Stimulated activated memory B cell treated with anti-CD40 and anti-IgM and Interleukin-4, amounts not matched to agents 10 μg/mL and 1 μg/mL and 100 μg/mL, for 72 hours (primary cell): ENCODE measurements at regions not wholly inside any gene's neighbourhood (a gene's known extent, or its start where the extent isn't known, plus 50 kb on each side); places are given as distances from the start of the nearest gene placed in this dataset.

Experiments used
- ATAC-seq: fragments of 150-1000 bp; cut with Tn5 transposase; 2 replicates; pipeline ENCODE4 v1.10.0; 2021
- H3K27ac Mint-ChIP-seq: one replicate; pipeline ENCODE4 v1.8.0; 2022; ENCODE audit warnings: mild to moderate bottlenecking, mixed read lengths
- H3K27me3 Mint-ChIP-seq: one replicate; pipeline ENCODE4 v1.8.0; 2022; ENCODE audit warnings: mixed read lengths
- H3K36me3 Mint-ChIP-seq: one replicate; pipeline ENCODE4 v1.8.0; 2022; ENCODE audit warnings: mixed read lengths
- H3K4me1 Mint-ChIP-seq: one replicate; pipeline ENCODE4 v1.8.0; 2022; ENCODE audit warnings: mixed read lengths
- H3K4me3 Mint-ChIP-seq: one replicate; pipeline ENCODE4 v1.8.0; 2022; ENCODE audit warnings: mild to moderate bottlenecking, moderate library complexity, mixed read lengths
- H3K9me3 Mint-ChIP-seq: one replicate; pipeline ENCODE4 v1.8.0; 2022; ENCODE audit warnings: mixed read lengths

GRCh38 chr1:216945538-216946080, 222.4 kb upstream of the ESRRG start:
- no peak for ATAC-seq
- no peak overlapping the region for H3K27ac Mint-ChIP-seq
- H3K27me3 Mint-ChIP-seq = no peaks in the 10 kb centered on the region
- no peaks in the 10 kb centered on the region for H3K36me3 Mint-ChIP-seq
- no peak overlapping the region for H3K4me3 Mint-ChIP-seq
- no peaks in the 10 kb centered on the region for H3K4me1 Mint-ChIP-seq
- H3K9me3 Mint-ChIP-seq = peaks cover 2% of the 10 kb centered on the region

- H3K27me3 Mint-ChIP-seq = no peaks in the 10 kb centered on the region
- H3K36me3 Mint-ChIP-seq = no peaks in the 10 kb centered on the region
- no peak overlapping the region for H3K27ac Mint-ChIP-seq
- no peak overlapping the region for H3K4me3 Mint-ChIP-seq
- no peaks in the 10 kb centered on the region for H3K4me1 Mint-ChIP-seq
- H3K9me3 Mint-ChIP-seq = peaks cover 2% of the 10 kb centered on the region
- no peak for ATAC-seq
Observed at GRCh38 chr1:216944864-216945510, 221.8 kb upstream of the ESRRG start.

GRCh38 chr1:216937491-216937890, 214.3 kb upstream of the ESRRG start:
- Mint-ChIP-seq H3K27me3 (no peaks in the 10 kb centered on the region), H3K36me3 (no peaks in the 10 kb centered on the region), H3K4me3 (no peak overlapping the region), H3K9me3 (no peaks in the 10 kb centered on the region), H3K4me1 (no peaks in the 10 kb centered on the region), H3K27ac (no peak overlapping the region)
- no peak for ATAC-seq

- Mint-ChIP-seq H3K27ac (no peak overlapping the region), H3K36me3 (no peaks in the 10 kb centered on the region), H3K27me3 (no peaks in the 10 kb centered on the region)
Observed at GRCh38 chr1:216936779-216937178, 213.6 kb upstream of the ESRRG start.

GRCh38 chr1:216935901-216936300, 212.7 kb upstream of the ESRRG start:
- no peaks in the 10 kb centered on the region for H3K27me3 Mint-ChIP-seq
- H3K36me3 Mint-ChIP-seq = no peaks in the 10 kb centered on the region
- no peak for ATAC-seq
- H3K9me3 Mint-ChIP-seq = no peaks in the 10 kb centered on the region
- H3K27ac Mint-ChIP-seq = no peak overlapping the region
- no peak overlapping the region for H3K4me3 Mint-ChIP-seq
- no peaks in the 10 kb centered on the region for H3K4me1 Mint-ChIP-seq

More at GRCh38 chr1:216936779-216937178, 213.6 kb upstream of the ESRRG start:
- Mint-ChIP-seq H3K9me3 (no peaks in the 10 kb centered on the region), H3K4me3 (no peak overlapping the region), H3K4me1 (no peaks in the 10 kb centered on the region)
- no peak for ATAC-seq

- H3K27ac Mint-ChIP-seq = no peak overlapping the region
- no peak overlapping the region for H3K4me3 Mint-ChIP-seq
- no peaks in the 10 kb centered on the region for H3K36me3 Mint-ChIP-seq
- H3K9me3 Mint-ChIP-seq = no peaks in the 10 kb centered on the region
- no peaks in the 10 kb centered on the region for H3K4me1 Mint-ChIP-seq
- no peak for ATAC-seq
- no peaks in the 10 kb centered on the region for H3K27me3 Mint-ChIP-seq
Observed at GRCh38 chr1:216932424-216932823, 209.2 kb upstream of the ESRRG start.

- H3K27ac Mint-ChIP-seq = no peak overlapping the region
- H3K9me3 Mint-ChIP-seq = no peaks in the 10 kb centered on the region
- no peaks in the 10 kb centered on the region for H3K36me3 Mint-ChIP-seq
- no peaks in the 10 kb centered on the region for H3K27me3 Mint-ChIP-seq
- H3K4me3 Mint-ChIP-seq = no peak overlapping the region
- peak; percentile 39 for ATAC-seq
- H3K4me1 Mint-ChIP-seq = no peaks in the 10 kb centered on the region
Observed at GRCh38 chr1:216929870-216930582, 206.8 kb upstream of the ESRRG start.

- no peaks in the 10 kb centered on the region for H3K36me3 Mint-ChIP-seq
- no peak overlapping the region for H3K4me3 Mint-ChIP-seq
Observed at GRCh38 chr1:216927633-216928032, 204.4 kb upstream of the ESRRG start.

GRCh38 chr1:216926720-216927510, 203.7 kb upstream of the ESRRG start:
- H3K27me3 Mint-ChIP-seq = no peaks in the 10 kb centered on the region
- no peak overlapping the region for H3K27ac Mint-ChIP-seq
- no peak for ATAC-seq
- no peaks in the 10 kb centered on the region for H3K36me3 Mint-ChIP-seq
- H3K4me1 Mint-ChIP-seq = no peaks in the 10 kb centered on the region
- H3K9me3 Mint-ChIP-seq = no peaks in the 10 kb centered on the region
- H3K4me3 Mint-ChIP-seq = no peak overlapping the region

More at GRCh38 chr1:216927633-216928032, 204.4 kb upstream of the ESRRG start:
- H3K4me1 Mint-ChIP-seq = no peaks in the 10 kb centered on the region
- H3K27ac Mint-ChIP-seq = no peak overlapping the region
- ATAC-seq = no peak
- H3K27me3 Mint-ChIP-seq = no peaks in the 10 kb centered on the region
- H3K9me3 Mint-ChIP-seq = no peaks in the 10 kb centered on the region

- no peaks in the 10 kb centered on the region for H3K36me3 Mint-ChIP-seq
- no peak overlapping the region for H3K27ac Mint-ChIP-seq
- no peak for ATAC-seq
- no peaks in the 10 kb centered on the region for H3K9me3 Mint-ChIP-seq
- no peak overlapping the region for H3K4me3 Mint-ChIP-seq
- H3K4me1 Mint-ChIP-seq = no peaks in the 10 kb centered on the region
- no peaks in the 10 kb centered on the region for H3K27me3 Mint-ChIP-seq
Observed at GRCh38 chr1:216925962-216926625, 202.9 kb upstream of the ESRRG start.

GRCh38 chr1:216924732-216925131, 201.5 kb upstream of the ESRRG start:
- H3K27me3 Mint-ChIP-seq = no peaks in the 10 kb centered on the region

GRCh38 chr1:216923601-216924000, 200.4 kb upstream of the ESRRG start:
- H3K27me3 Mint-ChIP-seq = no peaks in the 10 kb centered on the region
- H3K4me1 Mint-ChIP-seq = no peaks in the 10 kb centered on the region
- ATAC-seq = no peak
- no peaks in the 10 kb centered on the region for H3K36me3 Mint-ChIP-seq
- no peak overlapping the region for H3K27ac Mint-ChIP-seq
- no peaks in the 10 kb centered on the region for H3K9me3 Mint-ChIP-seq
- no peak overlapping the region for H3K4me3 Mint-ChIP-seq

More at GRCh38 chr1:216924732-216925131, 201.5 kb upstream of the ESRRG start:
- no peak for ATAC-seq
- Mint-ChIP-seq H3K4me3 (no peak overlapping the region), H3K9me3 (no peaks in the 10 kb centered on the region), H3K27ac (no peak overlapping the region), H3K36me3 (no peaks in the 10 kb centered on the region), H3K4me1 (no peaks in the 10 kb centered on the region)

- Mint-ChIP-seq H3K9me3 (no peaks in the 10 kb centered on the region), H3K4me3 (no peak overlapping the region), H3K36me3 (no peaks in the 10 kb centered on the region), H3K27ac (no peak overlapping the region), H3K4me1 (no peaks in the 10 kb centered on the region), H3K27me3 (no peaks in the 10 kb centered on the region)
- ATAC-seq = no peak
Observed at GRCh38 chr1:216922406-216922805, 199.2 kb upstream of the ESRRG start.

GRCh38 chr1:216921866-216922265, 198.6 kb upstream of the ESRRG start:
- no peak for ATAC-seq
- Mint-ChIP-seq H3K4me3 (no peak overlapping the region), H3K27me3 (no peaks in the 10 kb centered on the region), H3K9me3 (no peaks in the 10 kb centered on the region), H3K27ac (no peak overlapping the region), H3K36me3 (no peaks in the 10 kb centered on the region), H3K4me1 (no peaks in the 10 kb centered on the region)
